Osteocyte (in vitro differentiated cells): ENCODE measurements at regions not wholly inside any gene's neighbourhood (a gene's known extent, or its start where the extent isn't known, plus 50 kb on each side); places are given as distances from the start of the nearest gene placed in this dataset.

ENCODE experiments used
- DNase-seq: peaks from one replicate; pipeline ENCODE4 v3.0.0; 2021; ENCODE audit warnings: mixed read lengths; ENCODE audit not compliant: unreplicated experiment; ENCODE audit errors: extremely low spot score
- H3K27ac Mint-ChIP-seq: one replicate; pipeline ENCODE4 v1.8.0; 2021; ENCODE audit warnings: mild to moderate bottlenecking, mixed read lengths; ENCODE audit not compliant: unreplicated experiment
- H3K27me3 Mint-ChIP-seq: one replicate; pipeline ENCODE4 v1.8.0; 2021; ENCODE audit warnings: mixed read lengths; ENCODE audit not compliant: unreplicated experiment
- H3K36me3 Mint-ChIP-seq: one replicate; pipeline ENCODE4 v1.8.0; 2021; ENCODE audit warnings: mixed read lengths; ENCODE audit not compliant: unreplicated experiment
- H3K4me1 Mint-ChIP-seq: one replicate; pipeline ENCODE4 v1.8.0; 2021; ENCODE audit warnings: mixed read lengths; ENCODE audit not compliant: unreplicated experiment
- H3K4me3 Mint-ChIP-seq: one replicate; pipeline ENCODE4 v1.8.0; 2021; ENCODE audit warnings: mild to moderate bottlenecking, moderate library complexity, mixed read lengths; ENCODE audit not compliant: unreplicated experiment
- H3K9me3 Mint-ChIP-seq: one replicate; pipeline ENCODE4 v1.8.0; 2021; ENCODE audit warnings: mixed read lengths; ENCODE audit not compliant: unreplicated experiment
- TF ChIP-seq, protein P1 (sequence below): fragments of 200-600 bp; sonication (generic); IDR thresholded peaks from 2 replicates; pipeline ENCODE4 v1.5.0; 2021; ENCODE audit warnings: antibody characterized with exemption, mild to moderate bottlenecking, moderate library complexity

DNA sequence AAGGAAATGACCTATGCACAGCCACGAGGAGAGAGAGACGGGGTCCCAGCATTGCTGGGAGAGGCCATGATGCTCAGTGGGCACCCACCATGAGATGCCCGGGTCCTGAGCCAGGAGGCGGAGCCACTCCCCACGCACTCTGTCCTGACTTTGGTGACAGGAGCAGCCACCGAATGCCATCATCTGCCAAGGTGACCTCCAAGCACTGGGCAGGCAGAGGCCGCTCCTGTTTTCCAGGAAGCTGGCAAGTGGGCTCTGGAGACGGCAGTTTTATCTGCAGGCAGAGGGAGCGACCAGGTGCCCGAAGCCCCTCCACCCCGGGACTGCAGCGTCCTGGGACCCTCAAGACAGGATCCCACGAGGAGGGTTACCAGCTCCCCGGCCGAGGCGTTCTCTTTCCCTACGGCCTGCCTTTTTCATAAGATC is 453.9 kb downstream of the BRD1 start:
- no peaks in the 10 kb centered on the region for H3K9me3 Mint-ChIP-seq
- DNase-seq, result peak; percentile 70
- H3K36me3 Mint-ChIP-seq, result no peaks in the 10 kb centered on the region
- H3K27ac Mint-ChIP-seq, result no peak overlapping the region
- H3K4me3 Mint-ChIP-seq, result no peak overlapping the region
- no peaks in the 10 kb centered on the region for H3K27me3 Mint-ChIP-seq
- H3K4me1 Mint-ChIP-seq, result peaks cover 21% of the 10 kb centered on the region
- TF ChIP-seq, protein P1, sequence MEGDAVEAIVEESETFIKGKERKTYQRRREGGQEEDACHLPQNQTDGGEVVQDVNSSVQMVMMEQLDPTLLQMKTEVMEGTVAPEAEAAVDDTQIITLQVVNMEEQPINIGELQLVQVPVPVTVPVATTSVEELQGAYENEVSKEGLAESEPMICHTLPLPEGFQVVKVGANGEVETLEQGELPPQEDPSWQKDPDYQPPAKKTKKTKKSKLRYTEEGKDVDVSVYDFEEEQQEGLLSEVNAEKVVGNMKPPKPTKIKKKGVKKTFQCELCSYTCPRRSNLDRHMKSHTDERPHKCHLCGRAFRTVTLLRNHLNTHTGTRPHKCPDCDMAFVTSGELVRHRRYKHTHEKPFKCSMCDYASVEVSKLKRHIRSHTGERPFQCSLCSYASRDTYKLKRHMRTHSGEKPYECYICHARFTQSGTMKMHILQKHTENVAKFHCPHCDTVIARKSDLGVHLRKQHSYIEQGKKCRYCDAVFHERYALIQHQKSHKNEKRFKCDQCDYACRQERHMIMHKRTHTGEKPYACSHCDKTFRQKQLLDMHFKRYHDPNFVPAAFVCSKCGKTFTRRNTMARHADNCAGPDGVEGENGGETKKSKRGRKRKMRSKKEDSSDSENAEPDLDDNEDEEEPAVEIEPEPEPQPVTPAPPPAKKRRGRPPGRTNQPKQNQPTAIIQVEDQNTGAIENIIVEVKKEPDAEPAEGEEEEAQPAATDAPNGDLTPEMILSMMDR, result no peak

GRCh38 chr22:49373289-49373666 is 454.4 kb downstream of the BRD1 start:
- DNase-seq, result peak; percentile 68
- Mint-ChIP-seq H3K27me3 (no peaks in the 10 kb centered on the region), H3K9me3 (no peaks in the 10 kb centered on the region), H3K4me1 (peaks cover 21% of the 10 kb centered on the region), H3K27ac (peak overlapping the region; percentile 23), H3K36me3 (no peaks in the 10 kb centered on the region), H3K4me3 (no peak overlapping the region)
- TF ChIP-seq, protein P1, result no peak

GRCh38 chr22:49372530-49373288 is 455.0 kb downstream of the BRD1 start:
- TF ChIP-seq, protein P1, result no peak
- peak overlapping the region; percentile 23 for H3K27ac Mint-ChIP-seq
- peak; percentile 82 for DNase-seq
- no peaks in the 10 kb centered on the region for H3K9me3 Mint-ChIP-seq
- peaks cover 25% of the 10 kb centered on the region for H3K4me1 Mint-ChIP-seq
- H3K36me3 Mint-ChIP-seq, result no peaks in the 10 kb centered on the region
- no peaks in the 10 kb centered on the region for H3K27me3 Mint-ChIP-seq
- no peak overlapping the region for H3K4me3 Mint-ChIP-seq

DNA sequence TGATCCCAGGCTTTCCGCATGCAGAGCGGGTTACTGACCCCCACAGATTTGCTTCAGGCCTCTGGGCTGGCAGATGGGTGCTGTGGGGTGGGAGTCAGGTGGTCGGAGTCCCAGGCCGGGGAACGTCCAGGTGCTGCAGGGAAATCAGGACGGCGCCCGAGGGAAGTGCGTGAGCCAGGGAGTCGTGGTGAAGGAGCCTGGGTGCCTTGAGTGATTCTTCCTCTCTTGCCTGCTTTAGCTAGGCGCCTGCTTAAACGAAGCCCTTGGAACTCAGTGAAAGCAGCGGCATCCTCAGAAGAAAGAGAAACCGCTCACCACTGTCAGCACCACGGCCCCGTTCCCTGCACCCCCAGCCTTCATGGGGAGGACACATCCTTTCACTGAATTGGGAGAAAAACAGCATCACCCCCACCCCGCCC is 455.6 kb downstream of the BRD1 start:
- Mint-ChIP-seq H3K27me3 (no peaks in the 10 kb centered on the region), H3K4me1 (peaks cover 28% of the 10 kb centered on the region), H3K9me3 (no peaks in the 10 kb centered on the region), H3K27ac (no peak overlapping the region), H3K4me3 (no peak overlapping the region), H3K36me3 (no peaks in the 10 kb centered on the region)
- TF ChIP-seq, protein P1, result no peak
- DNase-seq, result no peak

DNA sequence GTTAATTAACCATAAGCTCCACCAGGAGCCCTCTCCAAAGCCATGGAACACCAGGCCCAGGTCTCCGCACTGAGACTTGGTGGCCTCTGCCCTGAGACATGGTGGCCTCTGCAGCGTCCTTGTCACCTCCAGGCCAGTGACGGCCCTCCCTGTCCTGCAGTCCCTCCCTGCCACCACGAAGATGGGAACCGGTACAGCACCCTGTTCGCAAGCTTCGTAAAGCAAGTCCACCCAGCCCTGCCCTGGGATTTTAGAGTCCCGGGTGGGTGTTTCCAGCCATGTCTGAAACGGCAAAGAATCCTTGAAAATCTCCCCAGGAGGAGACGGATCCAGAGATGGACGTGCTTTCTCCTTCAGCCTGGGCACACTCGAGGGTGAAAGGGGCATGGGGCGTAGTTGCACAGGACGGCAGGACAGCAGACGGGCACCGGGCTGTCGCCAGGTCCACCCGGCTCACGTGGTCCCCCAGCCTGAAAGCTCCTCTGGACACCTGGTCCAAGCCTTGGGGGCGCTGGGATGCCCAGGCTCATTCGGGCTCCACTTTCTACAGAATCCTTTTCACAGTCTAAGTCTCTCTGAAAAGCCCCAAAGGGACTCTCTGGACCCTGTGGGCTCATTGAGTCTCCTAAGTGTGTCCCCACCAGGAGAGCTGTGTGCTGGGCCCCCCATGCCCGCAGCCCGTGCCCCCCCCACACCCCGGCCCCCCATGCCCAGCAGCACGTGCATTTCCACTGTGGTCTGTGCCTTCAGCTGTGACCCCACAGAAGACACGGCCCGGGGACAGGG is 456.2 kb downstream of the BRD1 start:
- Mint-ChIP-seq H3K9me3 (no peaks in the 10 kb centered on the region), H3K36me3 (no peaks in the 10 kb centered on the region), H3K27ac (no peak overlapping the region), H3K27me3 (no peaks in the 10 kb centered on the region), H3K4me3 (no peak overlapping the region), H3K4me1 (peaks cover 28% of the 10 kb centered on the region)
- peak; percentile 75 for DNase-seq
- TF ChIP-seq, protein P1, result no peak
